GM21737 (cell line): ENCODE measurements at regions not wholly inside any gene's neighbourhood (a gene's known extent, or its start where the extent isn't known, plus 50 kb on each side); places are given as distances from the start of the nearest gene placed in this dataset.
"Not testable (repeated sequence)": the region's sequence is repeated elsewhere in the genome, so short reads cannot be mapped to it uniquely, and the experiment has no call there.

Experiments used
- ATAC-seq: cut with Tn5 transposase; IDR thresholded peaks from one replicate; pipeline ENCODE4 v1.9.1; 2021; ENCODE audit warnings: mild to moderate bottlenecking, moderate library complexity; ENCODE audit not compliant: unreplicated experiment

DNA sequence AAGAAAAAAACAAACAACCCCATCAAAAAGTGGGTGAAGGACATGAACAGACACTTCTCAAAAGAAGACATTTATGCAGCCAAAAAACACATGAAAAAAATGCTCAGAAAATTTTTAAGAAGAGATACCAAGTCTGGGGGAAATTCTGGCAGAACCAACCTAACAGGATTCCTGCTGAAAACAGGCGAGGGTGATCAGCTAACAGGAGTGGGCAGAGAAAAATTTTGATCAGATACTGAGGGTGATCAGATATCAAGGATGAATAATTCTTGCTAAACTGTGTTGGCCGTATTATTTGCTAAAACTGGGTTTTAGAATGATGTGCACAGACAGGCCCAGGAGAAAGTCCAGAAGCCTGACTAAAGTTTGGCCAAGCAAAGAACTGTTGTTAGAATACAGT is 557.3 kb downstream of the CD109 start:
- ATAC-seq, result no peak

DNA sequence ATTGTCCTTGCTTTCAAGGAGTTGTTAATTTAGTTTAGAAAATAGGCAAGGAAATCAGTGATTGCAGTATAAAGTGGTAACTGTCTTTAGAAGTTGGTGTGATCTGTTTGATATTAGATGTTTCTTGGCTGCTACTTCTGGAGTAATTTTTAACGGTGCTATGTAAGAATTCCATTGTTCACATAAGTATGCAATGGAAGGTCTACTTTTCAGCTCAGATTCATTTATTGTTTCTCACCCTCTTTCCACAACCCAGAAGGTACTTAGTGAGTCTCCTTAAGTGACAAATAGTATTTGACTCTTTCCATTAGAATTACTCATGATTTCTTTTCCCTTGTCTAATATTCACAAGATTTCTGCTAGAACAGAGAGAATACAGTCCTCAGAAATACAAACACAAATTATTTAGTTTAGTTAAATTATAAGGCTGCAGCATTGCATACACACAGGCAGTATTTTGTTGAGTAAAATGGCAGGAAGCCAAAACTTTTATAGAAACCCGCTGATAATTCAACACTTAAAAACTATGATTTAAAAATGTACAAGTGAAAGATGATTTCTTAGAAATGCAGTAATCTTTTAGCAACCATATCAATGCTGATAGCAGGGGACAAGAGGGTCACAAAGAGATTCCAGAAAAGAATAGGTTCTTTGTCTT is 554.3 kb downstream of the CD109 start:
- ATAC-seq, result no peak

DNA sequence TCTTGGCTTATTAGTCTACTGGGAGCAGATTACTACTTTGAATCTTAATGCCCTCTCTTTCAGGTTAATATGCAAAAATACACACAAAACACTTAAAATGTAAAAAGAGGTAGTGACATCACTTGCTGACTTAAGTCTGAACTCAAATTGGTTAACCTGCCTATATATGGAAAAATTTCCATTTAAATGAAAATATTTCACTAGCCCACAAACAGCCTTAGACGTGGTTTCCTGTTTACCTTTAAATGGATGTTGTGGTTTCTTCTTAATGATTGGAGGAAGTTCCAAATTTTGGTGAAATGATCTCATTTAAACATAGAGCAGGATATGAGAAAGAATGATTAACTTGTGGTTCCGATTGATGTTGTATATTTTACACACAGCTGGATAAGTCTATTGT is 553.7 kb downstream of the CD109 start:
- peak; percentile 82 for ATAC-seq

DNA sequence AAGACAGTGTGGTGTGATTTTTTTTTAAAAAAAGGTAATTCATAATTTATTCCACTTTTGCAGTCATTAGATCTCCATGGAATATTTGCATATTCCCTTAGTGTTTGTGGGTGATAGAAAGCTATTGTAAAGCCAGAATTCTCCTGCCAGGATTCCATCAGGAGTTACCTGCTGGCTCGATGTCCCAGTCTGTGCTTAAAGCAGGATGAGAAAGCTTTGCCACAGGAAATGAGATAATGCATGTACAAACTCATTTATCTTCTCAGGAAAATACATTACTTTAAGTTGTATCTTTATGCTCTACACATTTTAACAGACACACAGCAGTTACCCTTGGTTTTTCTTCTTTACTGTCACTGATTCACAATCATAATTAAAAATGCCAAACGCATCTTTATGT is 553.0 kb downstream of the CD109 start:
- ATAC-seq, result no peak

DNA sequence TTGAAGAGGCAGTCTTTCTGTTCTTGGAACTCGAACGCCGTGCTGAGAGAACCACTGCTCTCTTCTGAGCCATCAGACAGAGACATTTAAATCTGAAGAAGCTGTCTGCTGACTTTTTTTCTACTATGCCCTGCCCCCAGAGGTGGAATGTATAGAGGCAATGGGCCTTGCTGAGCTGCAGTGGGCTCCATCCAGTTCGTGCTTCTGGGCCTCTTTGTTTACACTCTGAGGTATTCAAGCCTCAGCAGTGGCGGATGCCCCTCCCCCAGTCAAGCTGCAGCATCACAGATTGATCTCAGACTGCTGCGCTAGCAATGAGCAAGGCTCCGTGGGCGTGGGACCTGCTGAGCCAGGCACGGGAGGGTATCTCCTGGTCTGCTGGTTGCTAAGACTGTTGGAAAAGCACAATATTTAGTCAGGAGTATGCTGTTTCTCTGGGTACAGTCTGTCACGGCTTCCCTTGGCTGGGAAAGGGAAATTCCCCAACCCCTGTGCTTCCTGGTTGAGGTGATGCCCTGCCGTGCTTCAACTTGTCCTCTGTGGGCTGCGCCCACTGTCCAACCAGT is 526.8 kb downstream of the CD109 start:
- no peak for ATAC-seq

DNA sequence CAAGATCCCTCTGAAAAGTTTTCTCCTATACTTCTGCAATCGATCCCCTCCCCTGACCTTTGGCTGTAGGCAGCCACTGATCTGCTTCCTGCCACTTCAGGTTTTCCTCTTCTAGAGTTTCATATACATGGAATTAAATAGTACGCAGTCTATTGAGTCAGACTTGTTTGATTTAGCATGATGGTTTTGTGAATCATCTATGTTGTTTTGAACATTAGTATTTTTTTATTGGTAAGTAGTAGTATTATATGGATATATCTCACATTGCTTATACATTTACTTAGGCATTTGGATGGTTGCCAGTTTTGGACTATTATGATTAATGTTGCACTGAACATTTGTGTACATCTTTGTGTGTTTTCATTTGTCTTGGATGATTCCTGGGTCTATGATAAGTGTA is 518.0 kb downstream of the CD109 start:
- ATAC-seq, result no peak

DNA sequence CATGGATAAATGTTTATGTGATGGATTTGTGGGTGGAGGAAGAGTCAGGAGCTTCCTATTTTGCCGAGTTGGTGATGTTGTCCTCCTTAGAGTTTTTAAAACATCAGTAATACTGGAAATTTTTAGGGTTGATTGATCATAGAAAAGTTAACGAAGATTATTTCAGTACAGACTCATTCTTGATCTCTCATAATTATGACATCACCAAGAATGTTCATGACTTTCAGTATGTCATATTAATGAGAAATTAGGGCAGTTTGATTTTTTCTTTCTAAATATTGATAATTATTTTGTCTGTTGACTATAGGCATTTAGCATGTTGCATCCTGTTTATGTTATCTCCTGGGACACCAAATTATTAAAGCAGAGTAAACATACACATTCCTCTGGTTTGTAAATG is 512.2 kb downstream of the CD109 start:
- no peak for ATAC-seq

DNA sequence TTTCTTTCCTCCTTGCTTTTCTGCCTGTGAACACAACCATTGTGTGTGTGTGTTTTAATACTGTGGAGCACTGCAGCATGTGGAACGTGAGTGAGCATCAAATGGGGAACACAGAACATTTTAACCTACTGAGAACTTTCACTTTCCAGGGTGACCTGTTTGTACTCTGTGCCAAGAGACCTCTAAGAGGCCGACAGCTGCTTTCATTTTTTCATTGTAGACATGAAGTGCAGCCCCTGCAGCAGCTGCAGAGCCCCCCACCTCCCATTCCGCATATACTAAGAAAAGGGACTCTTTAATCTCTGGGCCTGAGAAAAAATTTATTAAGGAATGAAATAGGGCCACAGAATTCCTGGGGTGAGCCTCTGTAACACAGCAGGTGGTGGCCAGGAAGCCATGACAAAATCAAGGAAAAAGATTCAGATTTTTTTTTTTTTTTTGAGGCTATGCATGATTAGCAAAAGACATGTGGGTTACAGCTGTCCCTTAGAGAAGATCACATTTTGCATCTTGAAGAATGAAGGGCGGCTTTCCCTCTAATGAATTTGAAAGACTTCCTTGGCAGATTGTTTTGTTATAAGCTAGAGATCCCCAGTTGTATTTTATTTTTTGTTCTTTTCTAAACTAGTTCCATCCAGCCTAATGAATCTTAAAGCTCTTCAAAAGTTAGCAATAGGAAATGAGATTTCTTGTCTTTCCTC is 503.4 kb downstream of the CD109 start:
- ATAC-seq, result no peak

DNA sequence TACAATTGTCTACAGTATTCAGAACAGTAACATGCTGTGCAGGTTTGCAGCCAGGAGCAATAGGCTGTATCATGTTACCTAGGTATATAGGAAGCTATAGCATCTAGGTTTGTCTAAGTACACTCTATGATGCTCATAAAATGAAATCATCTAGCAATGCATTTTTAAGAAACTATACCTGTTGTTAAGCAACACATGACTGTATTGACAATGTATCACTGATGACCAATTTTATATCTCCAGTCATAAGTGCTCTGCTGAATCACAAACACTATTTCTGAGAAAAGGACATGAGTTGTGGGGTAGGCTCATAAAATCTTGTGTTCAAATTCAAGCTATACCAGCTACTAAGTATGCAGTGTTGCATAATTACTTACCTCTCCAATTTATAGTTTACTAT is 501.3 kb downstream of the CD109 start:
- no peak for ATAC-seq

DNA sequence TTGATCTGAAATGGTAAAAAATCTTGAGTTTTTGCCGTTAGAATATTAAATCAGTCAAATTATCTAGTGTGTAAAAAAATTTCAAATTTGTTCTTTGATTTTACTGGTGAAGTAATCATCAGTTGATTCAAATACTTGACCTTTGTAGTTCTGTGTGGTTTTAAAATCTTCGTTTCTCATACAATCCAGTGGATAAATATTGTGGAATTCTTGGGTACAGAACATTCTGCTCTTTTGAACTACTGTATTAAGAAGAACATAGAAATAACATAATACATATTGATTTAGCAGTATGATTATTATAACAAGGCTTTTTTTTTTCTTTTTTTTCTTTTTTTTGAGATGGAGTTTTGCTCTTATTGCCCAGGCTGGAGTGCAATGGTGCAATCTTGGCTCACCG is 491.8 kb downstream of the CD109 start:
- ATAC-seq, result no peak

DNA sequence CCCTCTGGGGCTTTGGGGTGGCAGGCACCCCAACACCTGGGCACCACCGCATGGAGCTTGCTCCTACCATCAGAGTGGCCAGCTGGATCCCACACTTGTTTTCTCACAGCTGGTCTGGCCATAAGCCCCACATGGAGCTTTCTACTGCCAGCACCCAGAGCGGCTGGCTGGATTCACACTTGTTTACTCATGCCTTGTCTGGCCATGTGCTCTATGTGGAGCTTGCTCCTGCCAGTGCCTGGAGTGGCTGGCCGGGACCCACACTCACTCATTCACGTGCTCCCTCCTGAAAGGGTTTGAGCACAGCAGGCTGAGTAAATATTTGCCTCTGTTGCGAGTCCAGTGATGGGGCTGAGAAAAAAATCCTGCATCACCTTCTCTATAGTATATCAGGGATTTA is 487.0 kb downstream of the CD109 start:
- no peak for ATAC-seq

DNA sequence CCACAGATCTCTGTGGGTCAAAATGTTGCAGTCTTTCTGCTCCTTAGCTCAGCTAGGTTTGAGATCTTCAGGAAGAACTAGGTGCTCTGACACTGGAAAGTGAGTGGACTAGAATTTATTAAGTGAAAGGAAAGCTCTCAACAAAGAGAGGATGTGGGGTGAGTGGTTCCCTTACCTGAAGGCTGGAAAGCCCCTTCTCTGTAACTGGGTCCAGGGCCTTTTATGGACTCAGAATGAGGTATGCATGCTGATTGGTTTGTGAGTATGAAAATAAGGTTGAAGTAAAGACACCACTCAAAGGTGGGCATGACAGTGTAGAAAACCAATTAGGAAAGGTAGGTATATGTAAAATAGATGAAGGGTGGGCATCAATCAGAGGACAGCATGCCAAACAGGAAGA is 485.5 kb downstream of the CD109 start:
- no peak for ATAC-seq

DNA sequence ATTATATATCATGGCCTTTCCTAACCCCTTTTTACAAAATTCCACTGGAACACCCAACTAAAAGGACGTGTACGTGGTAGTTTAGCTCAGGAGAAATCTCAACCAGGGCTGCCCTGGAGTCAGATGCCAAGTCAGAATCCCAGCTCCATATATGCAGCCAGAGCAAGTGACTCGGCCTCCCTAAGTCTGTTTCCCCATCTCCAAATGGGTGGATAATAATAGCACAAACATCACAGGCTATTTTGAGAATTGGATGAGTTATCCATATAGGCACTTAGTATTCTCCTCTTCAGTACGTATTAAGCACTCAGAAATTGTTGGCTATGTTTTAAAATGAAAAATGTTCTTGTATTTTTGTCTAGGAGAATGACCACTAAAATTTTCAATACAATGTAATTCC is 481.5 kb downstream of the CD109 start:
- no peak for ATAC-seq

DNA sequence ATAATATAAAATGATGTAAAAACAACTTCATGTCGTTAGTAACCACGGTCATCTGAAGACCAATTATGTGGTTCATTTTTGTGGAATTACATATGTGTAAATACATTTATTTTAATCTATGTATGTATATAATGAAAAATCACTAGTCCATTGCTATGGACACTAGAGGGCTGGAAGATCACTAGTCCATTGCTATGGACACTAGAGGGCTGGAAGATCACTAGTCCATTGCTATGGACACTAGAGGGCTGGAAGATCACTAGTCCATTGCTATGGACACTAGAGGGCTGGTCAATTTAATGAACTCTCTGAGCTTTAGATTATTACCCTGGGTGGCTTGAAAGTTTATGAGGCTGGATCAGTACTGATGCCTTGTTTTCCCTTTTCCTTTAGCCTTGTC is 474.5 kb downstream of the CD109 start:
- ATAC-seq, result not testable (repeated sequence)

DNA sequence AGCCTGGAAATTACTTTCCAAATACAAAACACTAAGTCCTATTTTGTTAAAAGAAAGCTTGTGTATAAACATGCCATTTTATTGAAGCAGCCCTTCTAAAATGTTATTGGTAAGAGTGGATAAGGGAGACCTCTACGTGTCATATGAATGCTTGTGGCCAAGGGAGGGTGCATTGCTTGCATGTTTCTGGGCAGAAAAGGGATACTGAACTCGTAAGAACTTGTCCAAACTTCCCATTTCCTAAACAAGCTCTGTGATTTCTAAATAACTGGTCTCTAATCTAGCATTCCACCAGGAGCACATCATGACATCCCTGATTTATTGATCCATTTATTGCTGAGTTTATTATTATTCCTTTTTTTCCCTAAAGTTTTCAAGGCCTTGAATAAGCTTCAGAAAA is 474.1 kb downstream of the CD109 start:
- no peak for ATAC-seq

DNA sequence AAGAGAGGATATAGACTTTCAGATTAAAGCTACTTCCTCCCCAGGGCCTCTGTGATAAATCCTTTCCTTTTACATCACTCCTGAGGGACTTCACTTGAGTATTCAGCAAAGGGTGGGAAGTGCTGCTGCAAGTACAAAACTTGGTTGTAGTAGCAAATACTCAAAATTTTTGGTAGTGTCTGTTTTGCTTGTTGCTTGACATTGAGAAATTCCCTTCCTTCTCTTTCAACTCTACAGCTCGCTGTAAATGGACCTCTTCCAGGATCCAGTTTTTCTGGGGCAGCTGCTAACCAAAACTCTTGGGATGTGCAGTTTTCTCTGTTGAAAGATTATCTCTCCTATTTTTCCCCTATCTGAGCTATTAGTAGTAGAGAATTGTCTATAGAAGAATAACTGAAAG is 472.0 kb downstream of the CD109 start:
- ATAC-seq, result no peak

DNA sequence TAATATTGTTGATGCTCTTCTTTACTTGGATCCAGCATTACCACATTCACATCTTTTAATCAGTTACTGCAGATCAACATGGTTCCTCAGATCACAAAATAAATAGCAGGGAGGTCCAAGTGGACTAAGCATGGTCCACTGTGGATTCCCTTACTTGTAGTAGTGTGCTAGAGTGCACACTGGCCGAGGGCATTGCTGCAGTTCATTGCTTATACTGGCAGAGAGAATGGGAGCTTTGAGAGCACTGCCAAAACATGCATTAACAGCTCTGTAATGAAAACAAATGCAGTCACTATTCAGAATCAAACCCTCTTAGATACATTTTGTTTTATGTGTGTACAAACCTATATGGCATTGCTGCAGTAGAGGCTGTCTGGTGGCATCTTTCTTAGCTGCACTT is 471.5 kb downstream of the CD109 start:
- ATAC-seq, result no peak

DNA sequence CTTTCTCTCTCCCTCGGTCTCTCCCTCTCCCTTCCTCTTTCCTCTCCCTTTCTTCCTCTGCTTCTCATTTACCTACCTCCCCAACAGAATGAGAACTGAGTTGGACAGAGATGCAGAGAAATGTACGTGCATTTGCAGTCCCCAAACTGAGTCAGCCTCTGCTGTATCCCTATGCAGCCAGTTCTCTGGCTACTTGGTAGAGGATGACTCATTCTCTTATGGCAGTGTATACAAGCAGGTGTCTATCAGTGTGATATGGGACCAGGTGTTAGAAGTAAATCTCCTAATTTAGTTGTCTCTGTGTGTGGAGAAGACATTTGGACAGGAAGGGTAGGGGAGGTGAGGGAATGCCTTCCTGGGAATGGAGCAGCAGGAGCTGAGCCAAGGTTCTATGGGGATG is 470.8 kb downstream of the CD109 start:
- no peak for ATAC-seq

DNA sequence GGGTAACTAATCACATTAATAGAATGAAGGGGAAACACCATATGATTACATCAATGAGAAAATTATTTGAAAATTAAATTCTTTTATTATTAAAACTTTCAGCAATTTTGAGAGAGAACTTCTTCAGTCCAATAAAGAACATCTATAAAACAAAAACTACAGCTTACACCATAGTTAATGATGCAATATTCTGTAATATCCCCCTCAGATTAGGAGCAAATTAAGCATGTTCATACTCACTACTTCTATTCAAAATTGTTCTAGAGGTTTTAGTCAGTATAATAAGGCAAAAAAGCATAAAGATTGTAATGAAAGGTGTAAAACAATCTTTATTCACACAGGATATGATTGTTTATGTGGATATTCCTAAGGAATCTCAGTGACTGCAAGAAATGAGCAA is 465.4 kb downstream of the CD109 start:
- no peak for ATAC-seq

DNA sequence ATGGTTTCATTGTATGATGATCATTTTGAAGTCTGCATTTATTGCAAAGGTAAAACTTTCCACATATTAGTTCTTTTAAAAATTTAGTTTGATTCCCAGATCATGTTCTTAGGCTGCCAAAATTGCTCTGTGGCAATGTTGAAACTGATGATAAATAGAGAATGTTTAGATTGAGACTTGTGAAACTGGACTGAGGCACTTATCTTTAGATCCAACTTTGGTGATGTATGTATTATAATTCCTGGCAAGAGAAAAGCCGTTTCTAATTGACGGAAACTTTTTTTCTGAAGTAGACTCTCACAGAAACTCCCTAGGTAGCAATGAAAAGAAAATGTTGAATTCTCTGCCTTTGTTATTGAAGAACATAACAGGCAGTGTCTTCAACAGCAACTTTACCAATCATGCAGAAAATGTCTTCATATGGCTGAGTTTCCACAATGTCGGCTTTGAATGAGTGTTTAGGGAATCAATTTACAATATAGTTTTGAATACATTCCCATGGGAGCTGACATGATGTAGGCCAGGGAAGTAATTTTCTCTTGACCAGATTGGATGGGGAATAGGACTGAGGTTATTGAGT is 456.2 kb downstream of the CD109 start:
- ATAC-seq, result no peak

DNA sequence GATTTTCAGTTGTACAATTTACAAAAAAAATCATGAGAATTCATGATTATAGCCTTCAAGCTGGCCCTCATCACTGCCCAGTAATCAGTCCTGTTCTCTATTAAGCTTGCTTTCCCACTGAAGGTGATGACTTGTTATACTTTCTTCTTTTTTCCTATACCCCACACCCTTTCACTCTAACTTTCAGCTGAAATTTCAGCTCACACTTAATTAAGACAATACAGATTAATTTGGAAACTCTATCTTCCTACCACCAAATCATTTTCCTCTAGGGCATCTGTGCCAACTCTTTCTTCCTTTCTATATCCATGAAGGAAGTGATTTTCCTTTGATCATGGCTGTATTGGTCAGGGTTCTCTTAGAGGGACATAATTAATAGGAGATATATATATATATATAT is 449.9 kb downstream of the CD109 start:
- no peak for ATAC-seq

DNA sequence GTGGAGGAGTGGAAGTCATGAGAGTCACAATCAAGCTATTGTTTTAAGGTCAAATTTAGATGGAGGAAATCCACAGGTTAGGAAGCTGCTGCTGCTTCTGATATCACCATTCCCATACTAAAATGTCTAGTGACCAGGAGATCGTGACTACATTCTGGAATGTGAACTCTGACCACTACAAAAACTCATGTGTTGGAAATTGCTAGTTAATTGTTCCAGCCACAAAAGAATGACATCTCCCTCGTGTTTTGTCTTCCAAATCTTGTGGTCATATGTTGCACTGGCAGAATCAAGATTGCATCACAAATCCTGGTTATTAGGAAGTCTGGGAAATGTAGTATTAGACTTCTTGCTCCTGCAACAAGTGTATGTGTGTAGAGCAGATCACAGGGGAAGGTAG is 441.9 kb downstream of the CD109 start:
- no peak for ATAC-seq
